ENCODE measurements at regions not wholly inside any gene's neighbourhood (a gene's known extent, or its start where the extent isn't known, plus 50 kb on each side); places are given as distances from the start of the nearest gene placed in this dataset.

DNA sequence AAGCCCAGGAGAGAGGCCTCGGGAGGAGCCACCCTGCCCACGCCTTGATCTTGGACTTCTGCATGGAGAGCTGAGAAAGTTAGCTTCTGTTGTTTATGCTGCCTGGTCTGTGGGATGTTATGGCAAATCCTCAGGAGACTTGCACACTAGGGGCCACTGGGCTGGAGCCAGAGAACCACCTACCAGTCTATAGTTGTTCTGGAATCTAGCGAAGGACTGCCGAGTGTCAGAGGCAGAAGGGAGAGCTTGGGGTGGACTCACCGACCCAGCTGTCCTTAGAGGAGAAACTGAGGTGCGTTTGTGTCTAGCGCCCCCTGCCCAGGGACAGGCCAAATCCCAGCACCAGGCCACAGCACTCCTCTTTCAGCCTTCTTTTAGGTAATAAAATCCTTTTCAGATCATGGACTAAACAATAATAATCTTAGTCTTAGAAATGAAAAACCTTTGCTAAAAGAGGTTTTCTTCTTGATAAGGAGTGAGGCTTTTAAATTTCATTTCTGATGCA, 398.7 kb upstream of the SALL3 start:
- Mint-ChIP-seq H3K4me3 (no peak overlapping the region), H3K27ac (no peak overlapping the region), H3K9me3 (peaks cover 0 to 31% (median 13%) of the 10 kb centered on the region in 7 donors), H3K36me3 (no peaks in the 10 kb centered on the region), H3K4me1 (no peaks in the 10 kb centered on the region), H3K27me3 (ENCODE audit: low read depth in 3 of 3) (peaks cover 0 to 3% (median 0%) of the 10 kb centered on the region in 3 donors)
- H3K36me3 ChIP-seq (replicated peaks in 1 of 2; ENCODE audit: control insufficient read depth in 1 of 2, insufficient read depth in 2 of 2, low read length in 2 of 2), result no peaks in the 10 kb centered on the region
- no peaks in the 10 kb centered on the region for H3K27me3 ChIP-seq (ENCODE audit: control insufficient read depth in 2 of 2, insufficient read depth in 2 of 2, low read length in 2 of 2)
- no peak overlapping the region for H3K4me2 ChIP-seq (replicated peaks; ENCODE audit: extremely low read depth, low read length, poor library complexity, severe bottlenecking)
- H3K9ac ChIP-seq (ENCODE audit: insufficient read depth, low read length, poor library complexity, severe bottlenecking), result no peak overlapping the region
- DNase-seq, result no peak
- TF ChIP-seq CTCF (IDR thresholded peaks at IDR 0.05), result no peak
- H2AFZ ChIP-seq (ENCODE audit: insufficient read depth, low read depth, low read length, poor library complexity, severe bottlenecking), result no peak overlapping the region
- intact Hi-C loops (cut with micrococcal nuclease), result no loop called here
- H3K79me2 ChIP-seq (ENCODE audit: insufficient read depth, low read length), result no peaks in the 10 kb centered on the region
- H3K4me1 ChIP-seq (ENCODE audit: control insufficient read depth in 1 of 2, insufficient read depth in 2 of 2, low read length in 2 of 2), result no peaks in the 10 kb centered on the region
- peaks cover 0 to 26% of the 10 kb centered on the region in 2 donors for H3K9me3 ChIP-seq (replicated peaks in 1 of 2; ENCODE audit: control insufficient read depth in 1 of 2, insufficient read depth in 1 of 2, low read length in 2 of 2)
- no peak overlapping the region for H3K27ac ChIP-seq (ENCODE audit: low read depth in 1 of 2, low read length in 2 of 2)
- no peaks in the 10 kb centered on the region for H4K20me1 ChIP-seq (ENCODE audit: insufficient read depth, low read length)
- 92% methylated on average over 2 of the region's 7 CpGs for WGBS (ENCODE audit: insufficient coverage)
- no peak overlapping the region for H3K4me3 ChIP-seq (replicated peaks in 1 of 3; ENCODE audit: low read depth in 2 of 3, low read length in 3 of 3)

DNA sequence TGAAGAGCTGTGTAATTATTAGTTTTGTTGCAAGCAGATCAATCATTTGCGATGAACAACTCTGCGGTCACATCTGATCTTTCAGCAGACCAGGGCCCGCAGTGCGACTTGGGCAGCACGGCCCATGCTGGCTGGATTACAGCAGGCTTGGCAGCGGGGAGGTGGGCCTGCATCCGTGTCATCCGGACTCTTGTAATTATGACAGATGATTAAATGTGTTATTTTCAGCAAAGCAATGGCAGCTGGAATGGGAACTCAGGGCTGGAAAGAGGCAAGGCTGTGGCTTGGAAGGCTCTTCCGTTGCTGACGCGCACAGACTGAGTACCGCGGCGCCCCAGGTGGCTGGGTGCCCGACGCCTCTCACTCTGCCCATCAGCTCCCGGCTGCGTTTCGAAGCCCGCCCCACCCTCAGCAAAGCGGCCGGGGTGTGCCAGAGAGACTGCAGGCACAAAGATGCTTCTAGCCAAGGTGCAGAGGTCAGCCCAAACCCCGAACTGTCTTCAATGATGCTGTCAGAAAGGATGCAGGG, 397.4 kb upstream of the SALL3 start:
- 93% methylated on average over 19 of the region's 23 CpGs for WGBS (ENCODE audit: insufficient coverage)
- Mint-ChIP-seq H3K9me3 (peaks cover 0 to 25% (median 10%) of the 10 kb centered on the region in 7 donors), H3K4me3 (no peak overlapping the region), H3K4me1 (no peaks in the 10 kb centered on the region), H3K27me3 (ENCODE audit: low read depth in 3 of 3) (peaks cover 0 to 3% (median 0%) of the 10 kb centered on the region in 3 donors), H3K27ac (no peak overlapping the region), H3K36me3 (no peaks in the 10 kb centered on the region)
- intact Hi-C loops (cut with micrococcal nuclease), result no loop called here
- H4K20me1 ChIP-seq (ENCODE audit: insufficient read depth, low read length), result no peaks in the 10 kb centered on the region
- H3K4me1 ChIP-seq (ENCODE audit: control insufficient read depth in 1 of 2, insufficient read depth in 2 of 2, low read length in 2 of 2), result no peaks in the 10 kb centered on the region
- H3K9me3 ChIP-seq (replicated peaks in 1 of 2; ENCODE audit: control insufficient read depth in 1 of 2, insufficient read depth in 1 of 2, low read length in 2 of 2), result peaks cover 0 to 14% of the 10 kb centered on the region in 2 donors
- H3K79me2 ChIP-seq (ENCODE audit: insufficient read depth, low read length), result no peaks in the 10 kb centered on the region
- TF ChIP-seq CTCF (IDR thresholded peaks at IDR 0.05), result no peak
- H3K27ac ChIP-seq (ENCODE audit: low read depth in 1 of 2, low read length in 2 of 2), result no peak overlapping the region
- H2AFZ ChIP-seq (ENCODE audit: insufficient read depth, low read depth, low read length, poor library complexity, severe bottlenecking), result no peak overlapping the region
- no peak overlapping the region for H3K4me2 ChIP-seq (replicated peaks; ENCODE audit: extremely low read depth, low read length, poor library complexity, severe bottlenecking)
- H3K27me3 ChIP-seq (ENCODE audit: control insufficient read depth in 2 of 2, insufficient read depth in 2 of 2, low read length in 2 of 2), result no peaks in the 10 kb centered on the region
- no peak overlapping the region for H3K9ac ChIP-seq (ENCODE audit: insufficient read depth, low read length, poor library complexity, severe bottlenecking)
- no peaks in the 10 kb centered on the region for H3K36me3 ChIP-seq (replicated peaks in 1 of 2; ENCODE audit: control insufficient read depth in 1 of 2, insufficient read depth in 2 of 2, low read length in 2 of 2)
- DNase-seq, result no peak
- H3K4me3 ChIP-seq (replicated peaks in 1 of 3; ENCODE audit: low read depth in 2 of 3, low read length in 3 of 3), result no peak overlapping the region
